ENCODE measurements at regions not wholly inside any gene's neighbourhood (a gene's known extent, or its start where the extent isn't known, plus 50 kb on each side); places are given as distances from the start of the nearest gene placed in this dataset.

- no peak for TF ChIP-seq POLR2A (IDR thresholded peaks at IDR 0.05)
- no peak for TF ChIP-seq CTCF (IDR thresholded peaks at IDR 0.05)
Measured at GRCh38 chr1:229896861-229897260, 170.2 kb upstream of the GALNT2 start.
